Lung (tissue), 11 donors: ENCODE measurements at regions not wholly inside any gene's neighbourhood (a gene's known extent, or its start where the extent isn't known, plus 50 kb on each side); places are given as distances from the start of the nearest gene placed in this dataset.

Experiments
- ATAC-seq: fragments of 200-7000 bp; cut with Tn5 transposase; one replicate; pipeline ENCODE4 v1.9.1; 2020; ENCODE audit warnings: moderate number of reproducible peaks; ENCODE audit not compliant: insufficient read depth, low FRiP score
- DNase-seq, 3 donors: peaks; one replicate each; pipeline ENCODE4 v3.0.0-alpha.2; 2013 to 2017
- H3K27ac ChIP-seq, 2 donors: one replicate each; pipeline ENCODE4 v1.5.1; 2013; ENCODE audit warnings: mild to moderate bottlenecking in 2 of 2, moderate library complexity in 2 of 2, control low read depth in 1 of 2, inconsistent platforms in 1 of 2, low read depth in 1 of 2, low read length in 1 of 2
- H3K27me3 ChIP-seq, 3 donors: one replicate each; pipeline ENCODE4 v1.5.1; 2013; ENCODE audit warnings: low read length in 2 of 3; ENCODE audit not compliant: control insufficient read depth in 3 of 3, insufficient read depth in 3 of 3
- H3K36me3 ChIP-seq, 4 donors: one replicate each; pipeline ENCODE4 v1.5.1; 2013; ENCODE audit warnings: low read length in 4 of 4, mild to moderate bottlenecking in 1 of 4, moderate library complexity in 1 of 4; ENCODE audit not compliant: control insufficient read depth in 4 of 4, insufficient read depth in 4 of 4
- H3K4me1 ChIP-seq, 5 donors: one replicate each; pipeline ENCODE4 v1.5.1; 2013; ENCODE audit warnings: low read length in 5 of 5, mild to moderate bottlenecking in 2 of 5, moderate library complexity in 1 of 5; ENCODE audit not compliant: control insufficient read depth in 5 of 5, insufficient read depth in 5 of 5
- H3K4me3 ChIP-seq: one replicate; pipeline ENCODE4 v1.5.1; 2013; ENCODE audit warnings: mild to moderate bottlenecking, control low read depth, moderate library complexity
- H3K9ac ChIP-seq, 2 donors: one replicate each; pipeline ENCODE4 v1.5.1; 2013; ENCODE audit warnings: low read length in 2 of 2, control low read depth in 1 of 2; ENCODE audit not compliant: insufficient read depth in 1 of 2
- H3K9me3 ChIP-seq, 4 donors: one replicate each; pipeline ENCODE4 v1.5.1; 2013; ENCODE audit warnings: low read length in 3 of 4, mild to moderate bottlenecking in 1 of 4, moderate library complexity in 1 of 4; ENCODE audit not compliant: control insufficient read depth in 4 of 4, insufficient read depth in 3 of 4
- WGBS, 2 donors: extraction: QIAGEN DNeasy Blood & Tissue Kit; methylation state at CpG; one replicate each; pipeline ENCODE4 v1.1.7; 2013; 5-methylcytosine and 5-hydroxymethylcytosine counted together
- TF ChIP-seq, protein P1 (sequence below): IDR thresholded peaks from 2 replicates; pipeline ENCODE4 v1.5.1; 2012; ENCODE audit warnings: mild to moderate bottlenecking; ENCODE audit errors: control extremely low read depth, extremely low read depth
- donor health status: control.
- donor health status: control.
- donor health status: Bipolar disorder and iron deficiency.
- donor health status: healthy.
- donor health status: DM: yes; HTN: yes; CAD: no.

DNA sequence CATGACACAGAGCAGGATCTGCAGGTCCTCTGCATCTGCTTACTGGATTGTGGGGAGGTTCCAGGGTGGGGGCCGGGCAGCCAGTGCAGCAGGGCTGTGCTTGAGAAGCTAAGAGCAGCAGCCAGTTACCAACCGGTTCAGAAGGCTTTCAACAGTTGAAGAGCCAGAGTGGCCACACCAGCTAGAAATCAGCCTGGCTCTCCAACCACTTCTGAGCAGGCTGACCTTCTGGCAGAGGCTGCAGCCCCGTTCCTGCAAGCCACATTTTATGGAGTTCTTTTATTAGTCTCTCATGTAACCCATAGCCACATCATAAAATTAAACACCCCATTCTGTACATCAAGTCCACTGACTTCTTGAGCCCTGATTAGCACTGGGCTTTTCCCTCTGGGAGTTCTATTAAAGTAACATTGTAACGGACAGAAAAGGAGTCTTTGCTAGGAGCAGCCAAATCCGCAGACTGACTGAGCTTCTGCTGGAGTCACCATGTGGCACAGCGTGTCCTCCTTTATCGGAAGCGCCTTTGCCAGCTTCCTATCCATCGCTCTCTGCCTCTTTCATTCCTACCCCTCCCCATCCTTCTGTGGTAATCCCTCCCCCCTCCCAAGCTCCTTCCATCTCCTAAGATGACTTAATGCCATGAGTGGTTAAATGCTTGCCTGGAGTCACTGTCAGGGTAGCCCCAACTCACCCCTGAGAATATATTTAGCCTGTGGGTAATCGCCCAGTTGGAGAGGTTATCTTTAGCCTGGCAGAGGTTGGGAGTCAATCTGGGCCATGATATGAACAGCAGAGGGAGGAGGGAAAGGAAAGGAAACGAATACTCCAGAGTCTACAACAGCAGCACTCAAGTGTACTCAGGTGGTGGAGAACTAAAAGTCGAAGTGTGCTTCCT, 138.5 kb upstream of the HES1 start:
- peak overlapping the region in 1 of 2 donors; percentile 46 for H3K27ac ChIP-seq
- DNase-seq (peak in 1 of 3 donors; percentile 63), ATAC-seq (peak; percentile 53)
- TF ChIP-seq, protein P1, sequence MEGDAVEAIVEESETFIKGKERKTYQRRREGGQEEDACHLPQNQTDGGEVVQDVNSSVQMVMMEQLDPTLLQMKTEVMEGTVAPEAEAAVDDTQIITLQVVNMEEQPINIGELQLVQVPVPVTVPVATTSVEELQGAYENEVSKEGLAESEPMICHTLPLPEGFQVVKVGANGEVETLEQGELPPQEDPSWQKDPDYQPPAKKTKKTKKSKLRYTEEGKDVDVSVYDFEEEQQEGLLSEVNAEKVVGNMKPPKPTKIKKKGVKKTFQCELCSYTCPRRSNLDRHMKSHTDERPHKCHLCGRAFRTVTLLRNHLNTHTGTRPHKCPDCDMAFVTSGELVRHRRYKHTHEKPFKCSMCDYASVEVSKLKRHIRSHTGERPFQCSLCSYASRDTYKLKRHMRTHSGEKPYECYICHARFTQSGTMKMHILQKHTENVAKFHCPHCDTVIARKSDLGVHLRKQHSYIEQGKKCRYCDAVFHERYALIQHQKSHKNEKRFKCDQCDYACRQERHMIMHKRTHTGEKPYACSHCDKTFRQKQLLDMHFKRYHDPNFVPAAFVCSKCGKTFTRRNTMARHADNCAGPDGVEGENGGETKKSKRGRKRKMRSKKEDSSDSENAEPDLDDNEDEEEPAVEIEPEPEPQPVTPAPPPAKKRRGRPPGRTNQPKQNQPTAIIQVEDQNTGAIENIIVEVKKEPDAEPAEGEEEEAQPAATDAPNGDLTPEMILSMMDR = no peak
- H3K36me3 ChIP-seq = no peaks in the 10 kb centered on the region
- no peak overlapping the region for H3K9ac ChIP-seq
- H3K4me3 ChIP-seq = no peak overlapping the region
- 54 to 63% methylated on average over 12 of the region's 12 CpGs for WGBS, 2 donors
- no peaks in the 10 kb centered on the region for H3K27me3 ChIP-seq
- H3K9me3 ChIP-seq = no peaks in the 10 kb centered on the region
- H3K4me1 ChIP-seq = peaks cover 0 to 7% (median 2%) of the 10 kb centered on the region in 5 donors

DNA sequence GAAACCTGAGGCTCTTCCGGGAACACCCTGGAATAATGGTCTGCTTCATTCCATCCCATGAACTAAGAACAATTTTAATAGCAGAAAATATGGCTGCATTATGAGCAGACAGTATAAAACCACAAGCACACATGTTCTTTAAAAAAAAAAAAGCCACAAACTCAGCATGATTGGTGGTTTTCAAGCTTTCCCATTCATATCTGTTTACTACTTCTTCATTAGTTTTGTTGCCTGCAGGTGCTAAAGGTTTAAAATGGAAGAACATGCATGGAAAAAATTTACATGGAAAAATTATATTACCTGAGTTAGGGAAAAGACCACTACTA, 137.9 kb upstream of the HES1 start:
- peaks cover 0 to 8% (median 2%) of the 10 kb centered on the region in 5 donors for H3K4me1 ChIP-seq
- H3K27ac ChIP-seq = no peak overlapping the region
- no peak for ATAC-seq
- no peaks in the 10 kb centered on the region for H3K9me3 ChIP-seq
- WGBS, 2 donors = 29 to 57% methylated on average over 1 of the region's 1 CpG
- TF ChIP-seq, protein P1 = no peak
- DNase-seq = no peak
- H3K9ac ChIP-seq = no peak overlapping the region
- H3K4me3 ChIP-seq = no peak overlapping the region
- H3K27me3 ChIP-seq = no peaks in the 10 kb centered on the region
- H3K36me3 ChIP-seq = no peaks in the 10 kb centered on the region

DNA sequence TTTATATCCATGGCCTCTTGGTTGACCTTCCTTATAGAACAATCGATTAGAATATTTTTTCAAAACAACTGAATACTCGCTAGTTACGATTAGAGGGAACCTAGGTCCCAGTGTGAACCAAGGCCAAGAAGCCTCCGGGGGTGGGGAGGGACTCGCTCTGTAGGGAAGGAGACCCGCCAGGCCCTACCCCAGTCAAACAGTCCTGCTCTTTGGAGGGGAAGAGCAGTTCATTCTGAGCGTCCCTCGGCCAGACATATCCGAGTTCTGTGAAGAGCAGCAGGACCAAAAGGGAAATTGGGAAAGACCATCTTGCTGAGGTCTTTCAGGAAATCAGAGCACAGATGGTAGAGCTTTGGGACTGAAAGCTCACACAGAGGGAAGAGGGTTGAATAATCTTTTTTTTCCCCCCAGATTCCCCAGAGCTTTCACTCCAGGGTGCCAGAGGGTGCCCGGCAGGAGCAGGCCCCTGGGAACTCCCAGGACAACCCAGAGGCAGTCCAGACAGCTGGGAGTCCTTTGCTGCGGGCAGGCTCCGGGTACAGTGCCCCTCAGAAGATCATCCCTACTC, 137.2 kb upstream of the HES1 start:
- H3K9ac ChIP-seq = no peak overlapping the region
- H3K36me3 ChIP-seq = no peaks in the 10 kb centered on the region
- H3K4me3 ChIP-seq = no peak overlapping the region
- ATAC-seq (no peak), DNase-seq (no peak)
- no peak overlapping the region for H3K27ac ChIP-seq
- H3K9me3 ChIP-seq = no peaks in the 10 kb centered on the region
- H3K4me1 ChIP-seq = peaks cover under 1 to 13% (median 4%) of the 10 kb centered on the region in 5 donors
- H3K27me3 ChIP-seq = no peaks in the 10 kb centered on the region
- TF ChIP-seq, protein P1 = no peak
- 48 to 85% methylated on average over 12 of the region's 12 CpGs for WGBS, 2 donors
